ENCODE measurements at regions not wholly inside any gene's neighbourhood (a gene's known extent, or its start where the extent isn't known, plus 50 kb on each side); places are given as distances from the start of the nearest gene placed in this dataset.

DNA sequence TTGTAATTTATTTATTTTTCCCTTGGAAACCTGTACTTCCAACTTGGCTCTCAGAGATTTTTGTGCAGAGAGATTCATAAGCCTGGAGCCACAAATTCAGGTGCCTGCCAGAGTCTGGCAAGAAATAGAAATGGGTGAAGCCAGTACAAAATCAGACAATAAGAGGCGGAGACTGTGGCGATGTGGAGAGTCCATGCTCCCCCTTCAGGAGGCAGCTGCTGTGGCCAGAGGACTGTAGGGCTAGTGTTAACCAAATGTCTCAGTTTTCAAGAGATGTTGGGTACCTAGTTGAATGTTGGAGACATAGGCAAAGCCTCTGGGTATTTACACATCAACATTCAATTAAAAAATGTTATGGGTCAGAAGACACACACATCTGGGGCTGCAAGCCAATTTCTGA is 208.6 kb downstream of the PSAT1 start:
- no peak overlapping the region for H2AFZ ChIP-seq (ENCODE audit: low read length)
- no peak overlapping the region for H3K4me2 ChIP-seq (ENCODE audit: extremely low read depth, insufficient read depth, low read length)
- H3K9me3 ChIP-seq (ENCODE audit: control insufficient read depth, insufficient read depth, low read depth, low read length), result no peaks in the 10 kb centered on the region
- H3K36me3 ChIP-seq (ENCODE audit: control insufficient read depth, insufficient read depth, low read length), result no peaks in the 10 kb centered on the region
- no peak overlapping the region for H3K9ac ChIP-seq (ENCODE audit: insufficient read depth, low read length)
- H3K4me1 ChIP-seq (ENCODE audit: control insufficient read depth, extremely low read depth, insufficient read depth, low read length), result no peaks in the 10 kb centered on the region
- no peak overlapping the region for H3K27ac ChIP-seq (ENCODE audit: insufficient read depth, low read length)
- H3K79me2 ChIP-seq (ENCODE audit: control insufficient read depth, insufficient read depth, low read length), result no peaks in the 10 kb centered on the region
- no peak for DNase-seq (ENCODE audit: low read depth in 2 of 2)
- no peak for TF ChIP-seq EZH2 (IDR thresholded peaks at IDR 0.05; ENCODE audit: low read length, missing control alignments)
- TF ChIP-seq, protein P1, sequence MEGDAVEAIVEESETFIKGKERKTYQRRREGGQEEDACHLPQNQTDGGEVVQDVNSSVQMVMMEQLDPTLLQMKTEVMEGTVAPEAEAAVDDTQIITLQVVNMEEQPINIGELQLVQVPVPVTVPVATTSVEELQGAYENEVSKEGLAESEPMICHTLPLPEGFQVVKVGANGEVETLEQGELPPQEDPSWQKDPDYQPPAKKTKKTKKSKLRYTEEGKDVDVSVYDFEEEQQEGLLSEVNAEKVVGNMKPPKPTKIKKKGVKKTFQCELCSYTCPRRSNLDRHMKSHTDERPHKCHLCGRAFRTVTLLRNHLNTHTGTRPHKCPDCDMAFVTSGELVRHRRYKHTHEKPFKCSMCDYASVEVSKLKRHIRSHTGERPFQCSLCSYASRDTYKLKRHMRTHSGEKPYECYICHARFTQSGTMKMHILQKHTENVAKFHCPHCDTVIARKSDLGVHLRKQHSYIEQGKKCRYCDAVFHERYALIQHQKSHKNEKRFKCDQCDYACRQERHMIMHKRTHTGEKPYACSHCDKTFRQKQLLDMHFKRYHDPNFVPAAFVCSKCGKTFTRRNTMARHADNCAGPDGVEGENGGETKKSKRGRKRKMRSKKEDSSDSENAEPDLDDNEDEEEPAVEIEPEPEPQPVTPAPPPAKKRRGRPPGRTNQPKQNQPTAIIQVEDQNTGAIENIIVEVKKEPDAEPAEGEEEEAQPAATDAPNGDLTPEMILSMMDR (conservative IDR thresholded peaks at IDR 0.05 in 1 of 2, IDR thresholded peaks at IDR 0.05 in 1 of 2; ENCODE audit: low read depth in 1 of 2, low read length in 2 of 2), result no peak
- H3K27me3 ChIP-seq (ENCODE audit: control insufficient read depth, insufficient read depth, low read length), result no peaks in the 10 kb centered on the region
- H4K20me1 ChIP-seq (ENCODE audit: control insufficient read depth, extremely low read depth, insufficient read depth, low read length), result no peaks in the 10 kb centered on the region
- no peak overlapping the region for H3K4me3 ChIP-seq (replicated peaks in 1 of 4; ENCODE audit: control extremely low read depth in 1 of 4, insufficient read depth in 1 of 4, low read depth in 3 of 4, low read length in 4 of 4)

DNA sequence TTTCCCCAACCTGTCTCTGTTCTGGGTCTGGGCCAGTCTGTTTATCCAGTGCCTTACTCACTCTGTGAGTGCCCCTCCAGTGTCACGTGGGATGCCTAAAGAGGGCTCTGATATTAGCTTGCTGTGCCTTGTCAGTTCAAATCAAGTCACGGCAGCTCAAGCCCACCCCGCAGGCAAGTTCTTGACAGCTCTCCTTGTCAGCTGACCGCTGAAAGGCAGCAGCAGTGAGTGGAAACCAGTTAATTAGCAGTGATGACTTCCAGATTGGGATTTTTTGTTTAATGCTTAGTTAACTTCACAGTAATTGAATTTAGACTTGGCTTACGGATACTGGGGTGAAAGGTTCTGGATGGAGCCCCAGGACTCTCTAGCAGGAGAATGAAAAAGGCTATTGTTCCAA is 210.1 kb downstream of the PSAT1 start:
- Histone ChIP-seq H3K4me2 (ENCODE audit: extremely low read depth, insufficient read depth, low read length) (no peak overlapping the region), H3K9ac (ENCODE audit: insufficient read depth, low read length) (no peak overlapping the region), H3K4me1 (ENCODE audit: control insufficient read depth, extremely low read depth, insufficient read depth, low read length) (no peaks in the 10 kb centered on the region), H3K9me3 (ENCODE audit: control insufficient read depth, insufficient read depth, low read depth, low read length) (no peaks in the 10 kb centered on the region), H3K79me2 (ENCODE audit: control insufficient read depth, insufficient read depth, low read length) (no peaks in the 10 kb centered on the region), H4K20me1 (ENCODE audit: control insufficient read depth, extremely low read depth, insufficient read depth, low read length) (no peaks in the 10 kb centered on the region), H3K4me3 (replicated peaks in 1 of 4; ENCODE audit: control extremely low read depth in 1 of 4, insufficient read depth in 1 of 4, low read depth in 3 of 4, low read length in 4 of 4) (no peak overlapping the region), H2AFZ (ENCODE audit: low read length) (no peak overlapping the region), H3K27ac (ENCODE audit: insufficient read depth, low read length) (no peak overlapping the region), H3K36me3 (ENCODE audit: control insufficient read depth, insufficient read depth, low read length) (no peaks in the 10 kb centered on the region), H3K27me3 (ENCODE audit: control insufficient read depth, insufficient read depth, low read length) (no peaks in the 10 kb centered on the region)
- TF ChIP-seq EZH2 (IDR thresholded peaks at IDR 0.05; ENCODE audit: low read length, missing control alignments), result no peak
- TF ChIP-seq, protein P1 (conservative IDR thresholded peaks at IDR 0.05 in 1 of 2, IDR thresholded peaks at IDR 0.05 in 1 of 2; ENCODE audit: low read depth in 1 of 2, low read length in 2 of 2), result no peak
- no peak for DNase-seq (ENCODE audit: low read depth in 2 of 2)

DNA sequence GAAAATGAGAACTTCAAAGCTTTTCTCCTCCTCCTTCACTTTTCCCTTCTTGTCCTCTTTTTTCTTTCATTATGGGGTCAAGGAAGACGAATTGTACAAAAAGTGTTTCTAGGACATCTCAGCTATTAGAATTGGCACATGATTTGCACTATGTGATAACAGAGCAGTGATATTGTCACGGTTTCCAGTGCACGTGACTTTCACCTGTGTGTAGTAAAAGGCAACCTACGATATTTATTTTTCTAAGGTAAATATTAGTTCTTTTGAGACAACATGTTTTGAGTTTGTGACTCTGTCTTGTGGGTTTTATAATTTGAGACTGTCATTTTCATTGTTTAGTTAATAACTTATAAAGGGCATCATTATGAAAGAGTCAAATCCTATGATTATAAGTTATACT is 213.1 kb downstream of the PSAT1 start:
- Histone ChIP-seq H3K4me1 (ENCODE audit: control insufficient read depth, extremely low read depth, insufficient read depth, low read length) (no peaks in the 10 kb centered on the region), H3K27me3 (ENCODE audit: control insufficient read depth, insufficient read depth, low read length) (no peaks in the 10 kb centered on the region)

More for the DNA sequence above, 213.1 kb downstream of the PSAT1 start:
- no peak overlapping the region for H3K27ac ChIP-seq (ENCODE audit: insufficient read depth, low read length)
- DNase-seq (ENCODE audit: low read depth in 2 of 2), result no peak
- no peaks in the 10 kb centered on the region for H4K20me1 ChIP-seq (ENCODE audit: control insufficient read depth, extremely low read depth, insufficient read depth, low read length)
- no peak overlapping the region for H3K9ac ChIP-seq (ENCODE audit: insufficient read depth, low read length)
- H3K4me2 ChIP-seq (ENCODE audit: extremely low read depth, insufficient read depth, low read length), result no peak overlapping the region
- no peaks in the 10 kb centered on the region for H3K9me3 ChIP-seq (ENCODE audit: control insufficient read depth, insufficient read depth, low read depth, low read length)
- TF ChIP-seq, protein P1 (conservative IDR thresholded peaks at IDR 0.05 in 1 of 2, IDR thresholded peaks at IDR 0.05 in 1 of 2; ENCODE audit: low read depth in 1 of 2, low read length in 2 of 2), result no peak
- TF ChIP-seq EZH2 (IDR thresholded peaks at IDR 0.05; ENCODE audit: low read length, missing control alignments), result no peak
- no peak overlapping the region for H2AFZ ChIP-seq (ENCODE audit: low read length)
- H3K4me3 ChIP-seq (replicated peaks in 1 of 4; ENCODE audit: control extremely low read depth in 1 of 4, insufficient read depth in 1 of 4, low read depth in 3 of 4, low read length in 4 of 4), result no peak overlapping the region
- H3K79me2 ChIP-seq (ENCODE audit: control insufficient read depth, insufficient read depth, low read length), result no peaks in the 10 kb centered on the region
- H3K36me3 ChIP-seq (ENCODE audit: control insufficient read depth, insufficient read depth, low read length), result no peaks in the 10 kb centered on the region
